ENCODE measurements at regions not wholly inside any gene's neighbourhood (a gene's known extent, or its start where the extent isn't known, plus 50 kb on each side); places are given as distances from the start of the nearest gene placed in this dataset.
"Not testable (repeated sequence)": the region's sequence is repeated elsewhere in the genome, so short reads cannot be mapped to it uniquely, and the experiment has no call there.

GRCh38 chr3:177792311-177793030, 595.2 kb upstream of the TBL1XR1 start:
- no peaks in the 10 kb centered on the region for H3K36me3 ChIP-seq (ENCODE audit: control insufficient read depth, insufficient read depth, low read length)
- no peak overlapping the region for H3K4me3 ChIP-seq (ENCODE audit: low read depth, low read length)
- no peak for FAIRE-seq
- DNase-seq (ENCODE audit: low read depth) = no peak
- no peaks in the 10 kb centered on the region for H3K27me3 ChIP-seq (ENCODE audit: control insufficient read depth, insufficient read depth, low read length)
- no peak for TF ChIP-seq CTCF (IDR thresholded peaks at IDR 0.05; ENCODE audit: insufficient read depth, low read length, severe bottlenecking)

DNA sequence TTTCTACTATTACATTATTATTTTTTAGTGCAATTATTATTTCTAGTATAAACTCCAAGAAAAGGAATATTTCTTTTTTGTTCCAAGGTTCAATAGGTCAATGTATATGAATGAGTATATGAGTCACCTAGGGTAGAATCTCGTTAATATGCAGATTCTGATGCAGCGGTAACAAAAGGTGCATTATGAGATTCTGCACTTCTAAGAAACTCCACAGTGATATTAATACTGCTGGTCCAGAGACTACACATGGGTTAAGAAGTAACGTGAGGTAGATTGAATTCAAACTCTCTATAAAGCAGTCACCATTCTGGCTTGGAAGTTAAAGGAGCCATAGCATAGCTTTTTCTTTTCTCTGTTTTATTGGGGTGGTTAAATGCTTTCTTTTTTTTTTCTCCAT, 596.2 kb upstream of the TBL1XR1 start:
- no peaks in the 10 kb centered on the region for H3K27me3 ChIP-seq (ENCODE audit: control insufficient read depth, insufficient read depth, low read length)
- DNase-seq (ENCODE audit: low read depth) (no peak), FAIRE-seq (no peak)
- H3K4me3 ChIP-seq (ENCODE audit: low read depth, low read length) = no peak overlapping the region
- H3K36me3 ChIP-seq (ENCODE audit: control insufficient read depth, insufficient read depth, low read length) = no peaks in the 10 kb centered on the region
- no peak for TF ChIP-seq CTCF (IDR thresholded peaks at IDR 0.05; ENCODE audit: insufficient read depth, low read length, severe bottlenecking)

DNA sequence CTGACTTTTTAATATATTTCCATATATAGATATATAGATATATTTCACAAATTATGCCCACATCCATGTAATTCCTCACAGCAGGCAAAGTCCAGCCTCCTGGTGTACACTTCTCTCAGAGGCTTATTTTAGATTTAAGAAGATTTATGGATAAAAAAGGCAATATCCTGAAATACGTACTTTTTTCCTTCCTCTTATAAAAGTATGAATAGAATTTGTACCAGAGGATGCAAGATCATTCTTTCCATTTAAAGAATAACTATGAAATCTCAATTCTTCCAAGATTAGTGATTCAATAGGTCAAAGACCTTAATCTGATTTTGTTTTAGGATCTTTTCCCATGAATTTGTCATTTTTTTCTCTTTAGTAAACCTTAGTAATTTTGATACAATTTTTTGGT, 597.9 kb upstream of the TBL1XR1 start:
- H3K4me3 ChIP-seq (ENCODE audit: low read depth, low read length) = no peak overlapping the region
- no peak for TF ChIP-seq CTCF (IDR thresholded peaks at IDR 0.05; ENCODE audit: insufficient read depth, low read length, severe bottlenecking)
- H3K36me3 ChIP-seq (ENCODE audit: control insufficient read depth, insufficient read depth, low read length) = no peaks in the 10 kb centered on the region
- no peak for DNase-seq (ENCODE audit: low read depth)
- FAIRE-seq = no peak
- no peaks in the 10 kb centered on the region for H3K27me3 ChIP-seq (ENCODE audit: control insufficient read depth, insufficient read depth, low read length)

DNA sequence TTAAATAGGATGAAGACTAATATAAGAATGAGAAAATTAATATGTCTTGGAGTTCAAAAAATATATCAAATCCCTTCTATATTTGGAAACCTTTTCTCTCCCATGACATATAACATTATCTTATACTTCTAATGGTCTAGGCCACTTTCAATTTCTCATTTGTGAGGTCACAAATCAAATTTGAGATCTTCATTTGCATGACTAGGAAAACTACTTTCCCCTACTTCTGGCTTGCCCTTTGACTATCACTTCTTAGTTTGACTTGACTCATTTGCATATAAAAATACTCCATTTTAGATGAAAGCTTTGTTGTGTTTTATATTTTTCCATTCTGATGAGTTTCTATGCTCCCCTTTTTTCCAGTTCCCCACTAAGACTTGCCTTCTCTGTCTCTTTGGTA, 598.6 kb upstream of the TBL1XR1 start:
- H3K27me3 ChIP-seq (ENCODE audit: control insufficient read depth, insufficient read depth, low read length) = no peaks in the 10 kb centered on the region
- no peak overlapping the region for H3K4me3 ChIP-seq (ENCODE audit: low read depth, low read length)
- FAIRE-seq = no peak
- H3K36me3 ChIP-seq (ENCODE audit: control insufficient read depth, insufficient read depth, low read length) = no peaks in the 10 kb centered on the region
- no peak for DNase-seq (ENCODE audit: low read depth)
- no peak for TF ChIP-seq CTCF (IDR thresholded peaks at IDR 0.05; ENCODE audit: insufficient read depth, low read length, severe bottlenecking)

- not testable (repeated sequence) for H3K4me3 ChIP-seq (ENCODE audit: low read depth, low read length); FAIRE-seq; H3K27me3 ChIP-seq (ENCODE audit: control insufficient read depth, insufficient read depth, low read length); H3K36me3 ChIP-seq (ENCODE audit: control insufficient read depth, insufficient read depth, low read length); DNase-seq (ENCODE audit: low read depth)
Measured at GRCh38 chr3:177800147-177800546, 602.9 kb upstream of the TBL1XR1 start.

DNA sequence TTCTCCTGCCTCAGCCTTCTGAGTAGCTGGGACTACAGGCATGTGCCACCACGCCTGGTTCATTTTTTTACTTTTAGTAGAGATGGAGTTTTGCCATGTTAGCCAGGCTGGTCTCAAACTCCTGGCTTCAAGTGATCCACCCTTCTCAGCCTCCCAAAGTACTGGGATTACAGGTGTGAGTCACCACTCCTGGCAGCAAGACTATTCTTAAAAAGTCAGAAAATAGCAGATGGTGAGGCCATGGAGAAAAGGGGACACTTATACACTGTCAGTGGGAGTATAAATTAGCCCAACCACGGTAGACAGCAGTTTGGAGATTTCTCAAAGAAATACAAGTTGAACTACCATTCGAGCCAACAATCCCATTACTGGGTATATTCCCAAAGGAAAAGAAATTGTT, 603.3 kb upstream of the TBL1XR1 start:
- FAIRE-seq = no peak
- no peaks in the 10 kb centered on the region for H3K36me3 ChIP-seq (ENCODE audit: control insufficient read depth, insufficient read depth, low read length)
- no peak for DNase-seq (ENCODE audit: low read depth)

More for the DNA sequence above, 603.3 kb upstream of the TBL1XR1 start:
- H3K27me3 ChIP-seq (ENCODE audit: control insufficient read depth, insufficient read depth, low read length) = no peaks in the 10 kb centered on the region
- no peak for TF ChIP-seq CTCF (IDR thresholded peaks at IDR 0.05; ENCODE audit: insufficient read depth, low read length, severe bottlenecking)
- H3K4me3 ChIP-seq (ENCODE audit: low read depth, low read length) = no peak overlapping the region
